ENCODE measurements at regions not wholly inside any gene's neighbourhood (a gene's known extent, or its start where the extent isn't known, plus 50 kb on each side); places are given as distances from the start of the nearest gene placed in this dataset.

- Histone ChIP-seq H3K36me3 (ENCODE audit: control insufficient read depth, low read length) (no peaks in the 10 kb centered on the region), H3K79me2 (ENCODE audit: control insufficient read depth, low read length) (no peaks in the 10 kb centered on the region), H3F3A (ENCODE audit: control insufficient read depth, insufficient read depth) (no peaks in the 10 kb centered on the region), H3K27me3 (ENCODE audit: control insufficient read depth, low read length) (no peaks in the 10 kb centered on the region), H3K4me1 (ENCODE audit: control insufficient read depth, low read length) (no peaks in the 10 kb centered on the region), H4K20me1 (ENCODE audit: control insufficient read depth, insufficient read depth, low read depth, low read length) (no peaks in the 10 kb centered on the region), H3K4me2 (ENCODE audit: low read length) (no peak overlapping the region), H3K27ac (ENCODE audit: low read depth, low read length) (no peak overlapping the region), H3K9me2 (replicated peaks; ENCODE audit: control insufficient read depth, low read length) (no peaks in the 10 kb centered on the region; the same call in 1 of the 2 replicates), H3K4me3 (ENCODE audit: low read length) (no peak overlapping the region), H3K9me3 (ENCODE audit: control insufficient read depth, insufficient read depth, low read length) (peaks cover 19% of the 10 kb centered on the region; the same call in 1 of the 2 replicates)
- no peak for TF ChIP-seq CTCF (IDR thresholded peaks at IDR 0.05; ENCODE audit: low read depth, low read length, poor library complexity, severe bottlenecking)
- no peak for TF ChIP-seq EZH2phosphoT487 (IDR thresholded peaks at IDR 0.05; ENCODE audit: borderline replicate concordance, low read length)
These were observed 741.5 kb downstream of the TYW1 start for GRCh38 chr7:67738145-67738544.

GRCh38 chr7:67738958-67739357 lies 742.3 kb downstream of the TYW1 start:
- H3K36me3 ChIP-seq (ENCODE audit: control insufficient read depth, low read length): no peaks in the 10 kb centered on the region
- H4K20me1 ChIP-seq (ENCODE audit: control insufficient read depth, insufficient read depth, low read depth, low read length): no peaks in the 10 kb centered on the region
- H3K9me2 ChIP-seq (replicated peaks; ENCODE audit: control insufficient read depth, low read length): no peaks in the 10 kb centered on the region; the same call in 1 of the 2 replicates
- H3K9me3 ChIP-seq (ENCODE audit: control insufficient read depth, insufficient read depth, low read length): peaks cover 19% of the 10 kb centered on the region; the same call in 1 of the 2 replicates
- H3K79me2 ChIP-seq (ENCODE audit: control insufficient read depth, low read length): no peaks in the 10 kb centered on the region
- H3K27me3 ChIP-seq (ENCODE audit: control insufficient read depth, low read length): no peaks in the 10 kb centered on the region
- no peaks in the 10 kb centered on the region for H3K4me1 ChIP-seq (ENCODE audit: control insufficient read depth, low read length)
- no peak overlapping the region for H3K27ac ChIP-seq (ENCODE audit: low read depth, low read length)
- TF ChIP-seq EZH2phosphoT487 (IDR thresholded peaks at IDR 0.05; ENCODE audit: borderline replicate concordance, low read length) (no peak), CTCF (IDR thresholded peaks at IDR 0.05; ENCODE audit: low read depth, low read length, poor library complexity, severe bottlenecking) (no peak)
- H3K4me2 ChIP-seq (ENCODE audit: low read length): no peak overlapping the region
- H3F3A ChIP-seq (ENCODE audit: control insufficient read depth, insufficient read depth): no peaks in the 10 kb centered on the region
- H3K4me3 ChIP-seq (ENCODE audit: low read length): no peak overlapping the region

- H3K36me3 ChIP-seq (ENCODE audit: control insufficient read depth, low read length): no peaks in the 10 kb centered on the region
- H3K9me3 ChIP-seq (ENCODE audit: control insufficient read depth, insufficient read depth, low read length): peaks cover 12% of the 10 kb centered on the region; the same call in 1 of the 2 replicates
- TF ChIP-seq EZH2phosphoT487 (IDR thresholded peaks at IDR 0.05; ENCODE audit: borderline replicate concordance, low read length): no peak
- TF ChIP-seq CTCF (IDR thresholded peaks at IDR 0.05; ENCODE audit: low read depth, low read length, poor library complexity, severe bottlenecking): no peak
- no peaks in the 10 kb centered on the region for H3K79me2 ChIP-seq (ENCODE audit: control insufficient read depth, low read length)
- no peaks in the 10 kb centered on the region for H3F3A ChIP-seq (ENCODE audit: control insufficient read depth, insufficient read depth)
- H3K4me2 ChIP-seq (ENCODE audit: low read length): no peak overlapping the region
- no peaks in the 10 kb centered on the region for H3K4me1 ChIP-seq (ENCODE audit: control insufficient read depth, low read length)
- no peaks in the 10 kb centered on the region for H3K27me3 ChIP-seq (ENCODE audit: control insufficient read depth, low read length)
- H3K27ac ChIP-seq (ENCODE audit: low read depth, low read length): no peak overlapping the region
- no peaks in the 10 kb centered on the region for H4K20me1 ChIP-seq (ENCODE audit: control insufficient read depth, insufficient read depth, low read depth, low read length)
- H3K9me2 ChIP-seq (replicated peaks; ENCODE audit: control insufficient read depth, low read length): no peaks in the 10 kb centered on the region; the same call in 1 of the 2 replicates
- H3K4me3 ChIP-seq (ENCODE audit: low read length): no peak overlapping the region
These were observed 746.9 kb downstream of the TYW1 start for GRCh38 chr7:67743501-67743900.

All from DOHH2 (cell line).